Stimulated activated memory B cell treated with anti-CD40 and anti-IgM and Interleukin-4, amounts not matched to agents 10 μg/mL and 1 μg/mL and 100 μg/mL, for 72 hours (primary cell): ENCODE measurements at regions not wholly inside any gene's neighbourhood (a gene's known extent, or its start where the extent isn't known, plus 50 kb on each side); places are given as distances from the start of the nearest gene placed in this dataset.
"Not testable (repeated sequence)": the region's sequence is repeated elsewhere in the genome, so short reads cannot be mapped to it uniquely, and the experiment has no call there.

Source experiments
- ATAC-seq: fragments of 150-1000 bp; cut with Tn5 transposase; 2 replicates; pipeline ENCODE4 v1.10.0; 2021
- H3K27ac Mint-ChIP-seq: one replicate; pipeline ENCODE4 v1.8.0; 2022; ENCODE audit warnings: mild to moderate bottlenecking, mixed read lengths
- H3K27me3 Mint-ChIP-seq: one replicate; pipeline ENCODE4 v1.8.0; 2022; ENCODE audit warnings: mixed read lengths
- H3K36me3 Mint-ChIP-seq: one replicate; pipeline ENCODE4 v1.8.0; 2022; ENCODE audit warnings: mixed read lengths
- H3K4me1 Mint-ChIP-seq: one replicate; pipeline ENCODE4 v1.8.0; 2022; ENCODE audit warnings: mixed read lengths
- H3K4me3 Mint-ChIP-seq: one replicate; pipeline ENCODE4 v1.8.0; 2022; ENCODE audit warnings: mild to moderate bottlenecking, moderate library complexity, mixed read lengths
- H3K9me3 Mint-ChIP-seq: one replicate; pipeline ENCODE4 v1.8.0; 2022; ENCODE audit warnings: mixed read lengths

- H3K27ac Mint-ChIP-seq: no peak overlapping the region
- H3K4me1 Mint-ChIP-seq: no peaks in the 10 kb centered on the region
- no peak overlapping the region for H3K4me3 Mint-ChIP-seq
- no peaks in the 10 kb centered on the region for H3K36me3 Mint-ChIP-seq
- ATAC-seq: no peak
- H3K27me3 Mint-ChIP-seq: no peaks in the 10 kb centered on the region
- H3K9me3 Mint-ChIP-seq: no peaks in the 10 kb centered on the region
Measured at GRCh38 chr4:11843340-11843739, 414.6 kb upstream of the HS3ST1 start.

- H3K36me3 Mint-ChIP-seq: no peaks in the 10 kb centered on the region
- no peaks in the 10 kb centered on the region for H3K9me3 Mint-ChIP-seq
- H3K4me1 Mint-ChIP-seq: no peaks in the 10 kb centered on the region
Measured at GRCh38 chr4:11842620-11843263, 414.0 kb upstream of the HS3ST1 start.

GRCh38 chr4:11839889-11840288 lies 411.2 kb upstream of the HS3ST1 start:
- no peaks in the 10 kb centered on the region for H3K4me1 Mint-ChIP-seq
- no peak for ATAC-seq
- H3K36me3 Mint-ChIP-seq: no peaks in the 10 kb centered on the region
- H3K4me3 Mint-ChIP-seq: no peak overlapping the region
- H3K9me3 Mint-ChIP-seq: no peaks in the 10 kb centered on the region
- no peak overlapping the region for H3K27ac Mint-ChIP-seq
- no peaks in the 10 kb centered on the region for H3K27me3 Mint-ChIP-seq

More at GRCh38 chr4:11842620-11843263, 414.0 kb upstream of the HS3ST1 start:
- Mint-ChIP-seq H3K27me3 (no peaks in the 10 kb centered on the region), H3K4me3 (no peak overlapping the region), H3K27ac (no peak overlapping the region)
- no peak for ATAC-seq

DNA sequence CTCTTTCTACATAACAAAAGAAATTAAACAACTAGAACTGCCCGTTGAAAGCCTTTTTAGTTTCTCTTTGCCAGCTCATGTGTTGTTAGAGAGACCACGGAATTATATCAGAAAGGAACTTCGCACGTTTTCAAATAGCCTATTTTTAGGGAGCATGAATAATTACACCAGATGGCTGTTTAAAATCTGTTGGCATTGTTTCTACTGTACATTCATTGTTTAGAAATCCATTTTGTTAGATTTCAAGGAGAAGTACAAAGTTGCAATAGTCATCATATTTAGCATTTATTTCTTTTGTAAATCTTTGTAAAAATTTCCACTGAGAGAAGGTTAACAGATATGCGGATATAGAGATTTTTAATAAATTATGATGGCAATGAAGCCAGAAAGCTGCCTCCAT lies 403.0 kb upstream of the HS3ST1 start:
- Mint-ChIP-seq H3K27ac (no peak overlapping the region), H3K9me3 (peaks cover 3% of the 10 kb centered on the region), H3K4me3 (no peak overlapping the region), H3K27me3 (no peaks in the 10 kb centered on the region), H3K36me3 (no peaks in the 10 kb centered on the region), H3K4me1 (no peaks in the 10 kb centered on the region)
- no peak for ATAC-seq

DNA sequence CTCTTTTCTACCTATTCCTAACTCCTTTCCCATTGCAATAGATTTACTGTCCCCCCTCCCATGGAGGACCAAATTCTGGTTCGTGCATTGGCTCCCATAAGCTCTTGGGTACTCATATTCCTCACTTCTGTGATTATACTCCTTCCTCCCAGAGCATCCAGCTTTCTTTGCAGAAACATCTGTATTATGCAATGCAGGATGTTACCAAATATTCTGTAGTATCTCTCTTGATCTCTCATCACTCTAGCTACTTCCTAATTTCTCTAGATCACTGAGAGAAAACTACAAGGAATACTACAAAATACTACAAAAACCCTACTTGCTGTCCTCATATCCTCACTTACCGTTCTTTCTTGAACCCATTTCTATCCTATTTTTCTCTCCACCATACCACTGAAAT lies 395.9 kb upstream of the HS3ST1 start:
- H3K4me1 Mint-ChIP-seq: no peaks in the 10 kb centered on the region
- peaks cover 7% of the 10 kb centered on the region for H3K27me3 Mint-ChIP-seq
- H3K36me3 Mint-ChIP-seq: no peaks in the 10 kb centered on the region
- no peak overlapping the region for H3K4me3 Mint-ChIP-seq
- no peak overlapping the region for H3K27ac Mint-ChIP-seq
- peaks cover 8% of the 10 kb centered on the region for H3K9me3 Mint-ChIP-seq
- no peak for ATAC-seq

- no peak for ATAC-seq
- H3K27ac Mint-ChIP-seq: no peak overlapping the region
- no peak overlapping the region for H3K4me3 Mint-ChIP-seq
- H3K4me1 Mint-ChIP-seq: no peaks in the 10 kb centered on the region
- no peaks in the 10 kb centered on the region for H3K36me3 Mint-ChIP-seq
- peaks cover 6% of the 10 kb centered on the region for H3K9me3 Mint-ChIP-seq
- H3K27me3 Mint-ChIP-seq: peaks cover 7% of the 10 kb centered on the region
Measured at GRCh38 chr4:11821772-11822430, 393.2 kb upstream of the HS3ST1 start.

DNA sequence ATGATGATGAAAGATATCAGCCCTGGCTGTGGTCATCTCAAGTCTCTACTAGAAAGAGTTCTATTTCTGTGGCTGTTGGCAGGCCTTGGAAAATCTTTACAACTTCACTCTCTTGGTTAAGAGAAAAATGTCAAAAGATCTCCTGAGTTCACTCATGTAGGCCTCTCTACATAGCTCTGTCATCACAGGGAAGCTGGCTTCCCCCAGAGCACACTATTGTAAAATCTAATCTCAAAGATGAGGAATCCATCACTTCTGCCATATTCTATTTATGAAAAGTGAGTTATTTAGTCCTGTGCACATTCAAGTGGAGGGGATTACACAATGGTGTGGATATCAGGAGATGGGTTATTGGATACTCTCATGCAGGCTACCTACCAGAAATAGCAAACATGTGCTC lies 388.4 kb upstream of the HS3ST1 start:
- no peak overlapping the region for H3K4me3 Mint-ChIP-seq
- no peak for ATAC-seq
- no peak overlapping the region for H3K27ac Mint-ChIP-seq
- H3K36me3 Mint-ChIP-seq: no peaks in the 10 kb centered on the region
- H3K27me3 Mint-ChIP-seq: no peaks in the 10 kb centered on the region
- no peaks in the 10 kb centered on the region for H3K4me1 Mint-ChIP-seq
- H3K9me3 Mint-ChIP-seq: no peaks in the 10 kb centered on the region

- Mint-ChIP-seq H3K4me3 (no peak overlapping the region), H3K27ac (no peak overlapping the region), H3K9me3 (no peaks in the 10 kb centered on the region), H3K36me3 (no peaks in the 10 kb centered on the region), H3K27me3 (no peaks in the 10 kb centered on the region), H3K4me1 (no peaks in the 10 kb centered on the region)
- no peak for ATAC-seq
Measured at GRCh38 chr4:11814758-11815157, 386.1 kb upstream of the HS3ST1 start.

- no peaks in the 10 kb centered on the region for H3K9me3 Mint-ChIP-seq
- no peak overlapping the region for H3K27ac Mint-ChIP-seq
- no peak for ATAC-seq
- no peaks in the 10 kb centered on the region for H3K36me3 Mint-ChIP-seq
- no peaks in the 10 kb centered on the region for H3K4me1 Mint-ChIP-seq
- no peaks in the 10 kb centered on the region for H3K27me3 Mint-ChIP-seq
- no peak overlapping the region for H3K4me3 Mint-ChIP-seq
Measured at GRCh38 chr4:11813951-11814446, 385.3 kb upstream of the HS3ST1 start.

DNA sequence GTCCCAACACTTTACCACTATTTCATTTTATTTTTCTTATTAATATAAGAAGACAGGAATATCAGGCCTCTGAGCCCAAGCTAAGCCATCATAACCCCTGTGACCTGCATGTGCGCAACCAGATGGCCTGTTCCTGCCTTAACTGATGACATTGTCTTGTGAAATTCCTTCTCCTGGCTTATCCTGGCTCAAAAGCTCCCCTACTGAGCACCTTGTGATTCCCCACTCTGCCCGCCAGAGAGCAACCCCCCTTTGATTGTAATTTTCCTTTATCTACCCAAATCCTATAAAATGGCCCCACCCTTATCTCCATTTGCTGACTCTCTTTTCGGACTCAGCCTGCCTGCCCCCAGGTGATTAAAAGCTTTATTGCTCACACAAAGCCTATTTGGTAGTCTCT lies 382.8 kb upstream of the HS3ST1 start:
- not testable (repeated sequence) for H3K4me3 Mint-ChIP-seq, H3K27ac Mint-ChIP-seq

GRCh38 chr4:11805842-11806241 lies 377.1 kb upstream of the HS3ST1 start:
- Mint-ChIP-seq H3K36me3 (no peaks in the 10 kb centered on the region), H3K27me3 (no peaks in the 10 kb centered on the region), H3K4me1 (no peaks in the 10 kb centered on the region), H3K27ac (no peak overlapping the region), H3K9me3 (no peaks in the 10 kb centered on the region), H3K4me3 (no peak overlapping the region)
- peak; percentile 50 for ATAC-seq

More for the DNA sequence above, 382.8 kb upstream of the HS3ST1 start:
- not testable (repeated sequence) for ATAC-seq, H3K27me3 Mint-ChIP-seq, H3K9me3 Mint-ChIP-seq, H3K4me1 Mint-ChIP-seq, H3K36me3 Mint-ChIP-seq

DNA sequence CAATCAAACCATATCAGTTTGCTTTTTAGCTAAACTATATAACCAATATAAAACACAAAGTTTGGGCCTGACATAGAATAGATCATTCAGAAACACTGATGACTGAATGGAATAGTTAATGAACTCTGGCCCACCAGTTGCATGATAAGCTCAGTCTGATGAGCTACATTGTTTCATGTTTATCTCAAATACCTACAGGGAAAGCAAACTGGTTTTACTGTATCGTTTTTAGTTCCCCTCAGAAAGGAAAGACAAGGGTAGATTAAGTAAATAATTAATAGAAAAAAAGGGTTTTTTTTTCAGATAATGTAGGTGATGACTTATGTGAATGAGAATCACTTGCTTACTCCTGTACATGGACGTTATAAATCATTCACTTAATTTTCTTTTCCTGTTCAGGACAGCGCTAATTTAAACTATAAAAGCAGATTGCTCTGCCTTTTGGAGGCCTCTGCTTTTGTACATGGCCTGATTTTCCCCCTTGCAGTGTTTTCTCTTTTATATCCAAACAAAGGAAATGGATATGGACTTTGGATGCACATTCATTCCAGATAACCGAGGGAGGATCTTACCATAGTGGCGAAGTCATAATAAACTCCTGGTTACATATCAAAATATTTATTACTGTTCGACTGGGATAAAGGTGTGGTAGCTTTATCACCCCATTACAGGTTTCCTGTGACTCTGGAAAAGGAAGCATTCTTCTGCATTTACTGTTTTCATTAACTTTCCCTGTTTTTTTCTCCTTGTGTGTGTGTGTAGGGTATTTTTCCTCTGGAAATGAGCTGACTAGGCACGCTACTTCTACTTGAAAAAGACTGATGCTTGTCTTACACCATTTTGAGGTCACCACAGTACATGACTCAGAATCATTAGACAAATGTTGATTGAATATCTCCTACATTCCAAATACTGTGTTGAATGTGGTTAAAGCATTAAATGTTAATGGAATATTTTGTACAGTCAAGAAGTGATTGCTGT lies 373.1 kb upstream of the HS3ST1 start:
- no peak for ATAC-seq
- H3K27ac Mint-ChIP-seq: no peak overlapping the region
- H3K27me3 Mint-ChIP-seq: no peaks in the 10 kb centered on the region
- H3K4me1 Mint-ChIP-seq: no peaks in the 10 kb centered on the region
- no peaks in the 10 kb centered on the region for H3K36me3 Mint-ChIP-seq
- no peak overlapping the region for H3K4me3 Mint-ChIP-seq
- no peaks in the 10 kb centered on the region for H3K9me3 Mint-ChIP-seq

DNA sequence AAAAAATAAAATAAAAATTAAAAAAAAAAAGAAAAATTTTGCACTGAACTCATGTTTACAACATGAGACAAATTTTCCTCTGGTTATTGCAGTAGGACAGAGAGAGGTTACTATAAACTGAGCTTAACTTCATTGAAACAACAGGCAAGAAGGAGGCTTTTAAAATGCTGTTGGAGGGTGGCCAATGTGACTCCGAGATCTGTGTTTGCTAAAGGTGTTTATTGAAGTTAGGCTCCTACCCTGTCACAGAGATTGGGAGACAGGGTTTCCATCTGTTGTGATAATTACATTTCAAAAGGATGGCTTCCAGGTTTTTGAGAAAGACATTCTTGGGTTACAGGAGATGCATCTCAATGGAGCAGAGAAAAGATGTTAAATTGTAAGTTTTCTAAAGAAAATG lies 370.5 kb upstream of the HS3ST1 start:
- no peak for ATAC-seq
- H3K9me3 Mint-ChIP-seq: no peaks in the 10 kb centered on the region
- no peak overlapping the region for H3K27ac Mint-ChIP-seq
- H3K27me3 Mint-ChIP-seq: no peaks in the 10 kb centered on the region
- no peaks in the 10 kb centered on the region for H3K4me1 Mint-ChIP-seq
- H3K36me3 Mint-ChIP-seq: no peaks in the 10 kb centered on the region
- no peak overlapping the region for H3K4me3 Mint-ChIP-seq

- H3K4me1 Mint-ChIP-seq: no peaks in the 10 kb centered on the region
- no peaks in the 10 kb centered on the region for H3K36me3 Mint-ChIP-seq
- no peak overlapping the region for H3K4me3 Mint-ChIP-seq
- H3K27ac Mint-ChIP-seq: no peak overlapping the region
- no peaks in the 10 kb centered on the region for H3K27me3 Mint-ChIP-seq
- peaks cover 3% of the 10 kb centered on the region for H3K9me3 Mint-ChIP-seq
- no peak for ATAC-seq
Measured at GRCh38 chr4:11791797-11792196, 363.1 kb upstream of the HS3ST1 start.

GRCh38 chr4:11790230-11790629 lies 361.5 kb upstream of the HS3ST1 start:
- Mint-ChIP-seq H3K36me3 (no peaks in the 10 kb centered on the region), H3K4me3 (no peak overlapping the region), H3K9me3 (peaks cover 3% of the 10 kb centered on the region), H3K27ac (no peak overlapping the region), H3K27me3 (no peaks in the 10 kb centered on the region), H3K4me1 (no peaks in the 10 kb centered on the region)
- ATAC-seq: no peak
